ENCODE measurements at regions not wholly inside any gene's neighbourhood (a gene's known extent, or its start where the extent isn't known, plus 50 kb on each side); places are given as distances from the start of the nearest gene placed in this dataset.

GRCh38 chr4:63556332-63556731 lies 852.9 kb downstream of the TECRL start:
- DNase-seq (no peak), ATAC-seq (replicated peaks in 1 of 4) (no peak)
- H3K27ac ChIP-seq (ENCODE audit: low read length), result no peak overlapping the region
- H3K9me3 ChIP-seq, result no peaks in the 10 kb centered on the region
- CTCF ChIA-PET, result no interaction called here
- POLR2A ChIA-PET, result interaction anchor here in 1 of 2 donors (0.5 kb wide), 1 partner anchor 1777 kb away, joined by 9 read pairs; no protein-coding TSS in a partner anchor
- no peak overlapping the region for H3K4me3 ChIP-seq (ENCODE audit: control insufficient read depth in 1 of 2, extremely low read depth in 1 of 2, low read length in 1 of 2)
- H3K27me3 ChIP-seq (replicated peaks in 1 of 2; ENCODE audit: control insufficient read depth in 2 of 2, extremely low read depth in 1 of 2, insufficient read depth in 2 of 2, low read length in 1 of 2), result no peaks in the 10 kb centered on the region
- WGBS (ENCODE audit: insufficient coverage), result 66% methylated on average over 3 of the region's 4 CpGs
- H3K27ac Mint-ChIP-seq, result no peak overlapping the region
- peaks cover 16 to 32% (median 22%) of the 10 kb centered on the region in 3 donors for H3K9me3 Mint-ChIP-seq
- H3K4me1 Mint-ChIP-seq, result no peaks in the 10 kb centered on the region
- no peaks in the 10 kb centered on the region for H3K36me3 ChIP-seq (ENCODE audit: control insufficient read depth in 2 of 2, extremely low read depth in 1 of 2, insufficient read depth in 1 of 2, low read length in 1 of 2)
- no peaks in the 10 kb centered on the region for H3K4me1 ChIP-seq (ENCODE audit: control insufficient read depth in 1 of 2, extremely low read depth in 1 of 2, insufficient read depth in 2 of 2, low read length in 2 of 2)
- H3K4me3 Mint-ChIP-seq, result no peak overlapping the region
- H3K36me3 Mint-ChIP-seq, result no peaks in the 10 kb centered on the region
- H3K27me3 Mint-ChIP-seq, result no peaks in the 10 kb centered on the region

GRCh38 chr4:63553123-63553522 lies 856.1 kb downstream of the TECRL start:
- Histone ChIP-seq H3K36me3 (ENCODE audit: control insufficient read depth in 2 of 2, extremely low read depth in 1 of 2, insufficient read depth in 1 of 2, low read length in 1 of 2) (no peaks in the 10 kb centered on the region), H3K27me3 (replicated peaks in 1 of 2; ENCODE audit: control insufficient read depth in 2 of 2, extremely low read depth in 1 of 2, insufficient read depth in 2 of 2, low read length in 1 of 2) (no peaks in the 10 kb centered on the region), H3K27ac (ENCODE audit: low read length) (no peak overlapping the region), H3K4me3 (ENCODE audit: control insufficient read depth in 1 of 2, extremely low read depth in 1 of 2, low read length in 1 of 2) (no peak overlapping the region), H3K9me3 (no peaks in the 10 kb centered on the region), H3K4me1 (ENCODE audit: control insufficient read depth in 1 of 2, extremely low read depth in 1 of 2, insufficient read depth in 2 of 2, low read length in 2 of 2) (no peaks in the 10 kb centered on the region)
- no peak for ATAC-seq (replicated peaks in 1 of 4)
- CTCF ChIA-PET, result no interaction called here
- POLR2A ChIA-PET, result no interaction called here
- H3K27ac Mint-ChIP-seq, result no peak overlapping the region
- H3K4me3 Mint-ChIP-seq, result no peak overlapping the region
- no peaks in the 10 kb centered on the region for H3K4me1 Mint-ChIP-seq
- no peak for DNase-seq
- no peaks in the 10 kb centered on the region for H3K27me3 Mint-ChIP-seq
- peaks cover 8 to 24% (median 20%) of the 10 kb centered on the region in 3 donors for H3K9me3 Mint-ChIP-seq
- H3K36me3 Mint-ChIP-seq, result no peaks in the 10 kb centered on the region

GRCh38 chr4:63541828-63542227 lies 867.4 kb downstream of the TECRL start:
- no peaks in the 10 kb centered on the region for H3K27me3 ChIP-seq (replicated peaks in 1 of 2; ENCODE audit: control insufficient read depth in 2 of 2, extremely low read depth in 1 of 2, insufficient read depth in 2 of 2, low read length in 1 of 2)
- H3K36me3 ChIP-seq (ENCODE audit: control insufficient read depth in 2 of 2, extremely low read depth in 1 of 2, insufficient read depth in 1 of 2, low read length in 1 of 2), result no peaks in the 10 kb centered on the region
- no peaks in the 10 kb centered on the region for H3K4me1 Mint-ChIP-seq
- no peak overlapping the region for H3K27ac Mint-ChIP-seq
- H3K4me1 ChIP-seq (ENCODE audit: control insufficient read depth in 1 of 2, extremely low read depth in 1 of 2, insufficient read depth in 2 of 2, low read length in 2 of 2), result no peaks in the 10 kb centered on the region
- ChIA-PET POLR2A (no interaction called here), CTCF (no interaction called here)
- no peak for ATAC-seq (replicated peaks in 1 of 4)
- no peaks in the 10 kb centered on the region for H3K9me3 ChIP-seq
- WGBS (ENCODE audit: insufficient coverage), result 88% methylated on average over 2 of the region's 2 CpGs
- no peak overlapping the region for H3K4me3 Mint-ChIP-seq
- H3K36me3 Mint-ChIP-seq, result no peaks in the 10 kb centered on the region
- no peaks in the 10 kb centered on the region for H3K27me3 Mint-ChIP-seq
- H3K4me3 ChIP-seq (ENCODE audit: control insufficient read depth in 1 of 2, extremely low read depth in 1 of 2, low read length in 1 of 2), result no peak overlapping the region
- H3K9me3 Mint-ChIP-seq, result peaks cover 12 to 32% (median 13%) of the 10 kb centered on the region in 3 donors
- DNase-seq, result no peak
- H3K27ac ChIP-seq (ENCODE audit: low read length), result no peak overlapping the region

DNA sequence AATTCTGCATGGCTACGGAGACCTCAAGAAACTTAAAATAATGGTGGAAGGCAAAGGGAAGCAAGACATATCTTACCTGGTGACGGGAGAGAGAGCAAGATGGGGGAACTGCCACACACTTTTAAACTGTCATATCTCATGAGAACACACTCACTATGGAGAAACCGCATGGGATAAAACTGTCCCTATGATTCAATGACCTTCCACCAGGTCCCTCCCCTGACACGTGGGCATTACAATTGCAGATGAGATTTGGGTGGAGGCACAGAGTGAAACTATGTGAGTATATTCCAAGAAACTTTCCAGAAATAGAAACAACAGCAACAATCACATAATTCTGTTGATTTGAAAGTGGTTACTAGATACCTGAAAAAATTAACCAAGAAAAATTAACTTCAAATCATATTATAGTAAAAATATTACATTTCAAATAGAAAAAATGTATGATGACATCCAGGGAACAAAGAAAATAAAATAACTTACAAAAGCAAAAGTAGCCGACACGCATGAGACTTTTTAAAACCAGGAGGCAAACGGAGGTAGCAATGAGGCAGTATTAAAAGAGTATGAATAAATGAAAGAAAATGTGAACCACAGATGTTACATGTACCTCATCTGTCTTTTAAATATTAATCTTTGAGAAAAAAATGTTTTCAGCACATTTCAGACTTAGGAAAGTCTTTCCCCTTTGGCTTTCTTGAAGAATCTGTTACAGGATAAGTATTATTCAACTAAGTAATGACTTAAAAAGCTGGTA lies 879.5 kb downstream of the TECRL start:
- no peak overlapping the region for H3K27ac ChIP-seq (ENCODE audit: low read length)

GRCh38 chr4:63528256-63528991 lies 880.8 kb downstream of the TECRL start:
- no peaks in the 10 kb centered on the region for H3K27me3 ChIP-seq (replicated peaks in 1 of 2; ENCODE audit: control insufficient read depth in 2 of 2, extremely low read depth in 1 of 2, insufficient read depth in 2 of 2, low read length in 1 of 2)
- no peak for DNase-seq
- no peak overlapping the region for H3K27ac Mint-ChIP-seq
- no peaks in the 10 kb centered on the region for H3K36me3 ChIP-seq (ENCODE audit: control insufficient read depth in 2 of 2, extremely low read depth in 1 of 2, insufficient read depth in 1 of 2, low read length in 1 of 2)
- no peaks in the 10 kb centered on the region for H3K9me3 ChIP-seq
- H3K4me3 ChIP-seq (ENCODE audit: control insufficient read depth in 1 of 2, extremely low read depth in 1 of 2, low read length in 1 of 2), result no peak overlapping the region
- WGBS (ENCODE audit: insufficient coverage), result no CpG with 5 or more reads among the region's 4 CpGs
- no peaks in the 10 kb centered on the region for H3K27me3 Mint-ChIP-seq
- H3K36me3 Mint-ChIP-seq, result no peaks in the 10 kb centered on the region
- ChIA-PET POLR2A (no interaction called here), CTCF (no interaction called here)
- ATAC-seq (replicated peaks in 1 of 4), result no peak
- H3K4me1 ChIP-seq (ENCODE audit: control insufficient read depth in 1 of 2, extremely low read depth in 1 of 2, insufficient read depth in 2 of 2, low read length in 2 of 2), result no peaks in the 10 kb centered on the region
- no peak overlapping the region for H3K4me3 Mint-ChIP-seq
- H3K9me3 Mint-ChIP-seq, result peaks cover 3 to 7% (median 4%) of the 10 kb centered on the region in 3 donors
- H3K27ac ChIP-seq (ENCODE audit: low read length), result no peak overlapping the region
- no peaks in the 10 kb centered on the region for H3K4me1 Mint-ChIP-seq

More for the DNA sequence above, 879.5 kb downstream of the TECRL start:
- DNase-seq, result no peak
- H3K36me3 ChIP-seq (ENCODE audit: control insufficient read depth in 2 of 2, extremely low read depth in 1 of 2, insufficient read depth in 1 of 2, low read length in 1 of 2), result no peaks in the 10 kb centered on the region
- H3K4me3 ChIP-seq (ENCODE audit: control insufficient read depth in 1 of 2, extremely low read depth in 1 of 2, low read length in 1 of 2), result no peak overlapping the region
- H3K27ac Mint-ChIP-seq, result no peak overlapping the region
- H3K4me1 ChIP-seq (ENCODE audit: control insufficient read depth in 1 of 2, extremely low read depth in 1 of 2, insufficient read depth in 2 of 2, low read length in 2 of 2), result no peaks in the 10 kb centered on the region
- no peak overlapping the region for H3K4me3 Mint-ChIP-seq
- ChIA-PET POLR2A (no interaction called here), CTCF (interaction anchor here in 1 of 2 donors (0.6 to 0.7 kb wide), 2 partner anchors 35 to 877 kb away, joined by 3 to 7 read pairs; no protein-coding TSS in a partner anchor)
- H3K27me3 Mint-ChIP-seq, result no peaks in the 10 kb centered on the region
- no CpG with 5 or more reads among the region's 7 CpGs for WGBS (ENCODE audit: insufficient coverage)
- peaks cover 3 to 7% (median 4%) of the 10 kb centered on the region in 3 donors for H3K9me3 Mint-ChIP-seq
- H3K27me3 ChIP-seq (replicated peaks in 1 of 2; ENCODE audit: control insufficient read depth in 2 of 2, extremely low read depth in 1 of 2, insufficient read depth in 2 of 2, low read length in 1 of 2), result no peaks in the 10 kb centered on the region
- H3K4me1 Mint-ChIP-seq, result no peaks in the 10 kb centered on the region
- no peaks in the 10 kb centered on the region for H3K36me3 Mint-ChIP-seq
- no peak for ATAC-seq (replicated peaks in 1 of 4)
- H3K9me3 ChIP-seq, result no peaks in the 10 kb centered on the region

- Mint-ChIP-seq H3K4me3 (no peak overlapping the region), H3K9me3 (peaks cover 9 to 12% (median 10%) of the 10 kb centered on the region in 3 donors), H3K36me3 (no peaks in the 10 kb centered on the region), H3K27ac (no peak overlapping the region), H3K27me3 (no peaks in the 10 kb centered on the region), H3K4me1 (no peaks in the 10 kb centered on the region)
- H3K9me3 ChIP-seq, result no peaks in the 10 kb centered on the region
- no peak for DNase-seq
- H3K4me1 ChIP-seq (ENCODE audit: control insufficient read depth in 1 of 2, extremely low read depth in 1 of 2, insufficient read depth in 2 of 2, low read length in 2 of 2), result no peaks in the 10 kb centered on the region
- 57% methylated on average over 1 of the region's 1 CpG for WGBS (ENCODE audit: insufficient coverage)
- no peak overlapping the region for H3K27ac ChIP-seq (ENCODE audit: low read length)
- no peak for ATAC-seq (replicated peaks in 1 of 4)
- ChIA-PET CTCF (no interaction called here), POLR2A (no interaction called here)
- no peaks in the 10 kb centered on the region for H3K27me3 ChIP-seq (replicated peaks in 1 of 2; ENCODE audit: control insufficient read depth in 2 of 2, extremely low read depth in 1 of 2, insufficient read depth in 2 of 2, low read length in 1 of 2)
- H3K4me3 ChIP-seq (ENCODE audit: control insufficient read depth in 1 of 2, extremely low read depth in 1 of 2, low read length in 1 of 2), result no peak overlapping the region
- no peaks in the 10 kb centered on the region for H3K36me3 ChIP-seq (ENCODE audit: control insufficient read depth in 2 of 2, extremely low read depth in 1 of 2, insufficient read depth in 1 of 2, low read length in 1 of 2)
These were observed 883.0 kb downstream of the TECRL start for GRCh38 chr4:63526251-63526650.
